ENCODE measurements at regions not wholly inside any gene's neighbourhood (a gene's known extent, or its start where the extent isn't known, plus 50 kb on each side); places are given as distances from the start of the nearest gene placed in this dataset.

- TF ChIP-seq RCOR1 (IDR thresholded peaks at IDR 0.05; ENCODE audit: low read depth, low read length), result no peak
- no peak for TF ChIP-seq ZFP36 (IDR thresholded peaks at IDR 0.05; ENCODE audit: borderline replicate concordance, partially characterized antibody)
- no peak for TF ChIP-seq FOSB (CRISPR knock-in tag; IDR thresholded peaks at IDR 0.05)
- WGBS (ENCODE audit: missing lambda C conversion rate), result 88% methylated on average over 1 of the region's 1 CpG
- ATAC-seq (no peak), DNase-seq (ENCODE audit: low read depth in 1 of 2, low spot score in 1 of 2) (no peak), FAIRE-seq (no peak)
- ChIA-PET CTCF (interaction anchor here (0.9 to 1.5 kb wide), 2 partner anchors 10 to 58 kb away, joined by 3 read pairs; no protein-coding TSS in a partner anchor), POLR2A (no interaction called here)
- Histone ChIP-seq H3K9me3 (no peaks in the 10 kb centered on the region), H3K27ac (no peak overlapping the region), H3K4me1 (peaks cover 14% of the 10 kb centered on the region), H3K4me2 (no peak overlapping the region), H3K4me3 (no peak overlapping the region)
These were observed 54.1 kb upstream of the ELL2 start for GRCh38 chr5:96015709-96016108.

DNA sequence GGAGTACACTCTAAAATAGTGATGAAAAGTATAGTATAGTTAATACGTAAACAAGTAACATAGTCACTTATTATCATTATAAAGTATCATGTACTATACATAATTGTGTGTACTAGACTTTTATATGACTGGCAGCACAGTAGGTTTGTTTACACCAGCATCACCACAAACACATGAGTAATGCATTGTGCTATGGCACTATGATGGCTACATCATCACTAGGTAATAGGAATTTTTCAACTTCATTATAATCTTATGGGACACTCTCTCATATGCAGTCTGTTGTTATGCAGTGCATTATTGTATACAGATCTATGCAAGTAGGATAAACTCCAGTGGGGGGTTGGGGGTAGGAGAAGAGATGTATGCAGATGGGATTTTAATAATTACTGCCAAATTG, 52.7 kb upstream of the ELL2 start:
- TF ChIP-seq SMC3 (IDR thresholded peaks at IDR 0.05), result no peak
- TF ChIP-seq, protein P1, sequence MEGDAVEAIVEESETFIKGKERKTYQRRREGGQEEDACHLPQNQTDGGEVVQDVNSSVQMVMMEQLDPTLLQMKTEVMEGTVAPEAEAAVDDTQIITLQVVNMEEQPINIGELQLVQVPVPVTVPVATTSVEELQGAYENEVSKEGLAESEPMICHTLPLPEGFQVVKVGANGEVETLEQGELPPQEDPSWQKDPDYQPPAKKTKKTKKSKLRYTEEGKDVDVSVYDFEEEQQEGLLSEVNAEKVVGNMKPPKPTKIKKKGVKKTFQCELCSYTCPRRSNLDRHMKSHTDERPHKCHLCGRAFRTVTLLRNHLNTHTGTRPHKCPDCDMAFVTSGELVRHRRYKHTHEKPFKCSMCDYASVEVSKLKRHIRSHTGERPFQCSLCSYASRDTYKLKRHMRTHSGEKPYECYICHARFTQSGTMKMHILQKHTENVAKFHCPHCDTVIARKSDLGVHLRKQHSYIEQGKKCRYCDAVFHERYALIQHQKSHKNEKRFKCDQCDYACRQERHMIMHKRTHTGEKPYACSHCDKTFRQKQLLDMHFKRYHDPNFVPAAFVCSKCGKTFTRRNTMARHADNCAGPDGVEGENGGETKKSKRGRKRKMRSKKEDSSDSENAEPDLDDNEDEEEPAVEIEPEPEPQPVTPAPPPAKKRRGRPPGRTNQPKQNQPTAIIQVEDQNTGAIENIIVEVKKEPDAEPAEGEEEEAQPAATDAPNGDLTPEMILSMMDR (IDR thresholded peaks at IDR 0.05), result no peak
- no peak for TF ChIP-seq FOSL2 (IDR thresholded peaks at IDR 0.05)
- no peak for TF ChIP-seq FOSL2 (CRISPR knock-in tag; IDR thresholded peaks at IDR 0.05)
- no peak for TF ChIP-seq CBX8 (IDR thresholded peaks at IDR 0.05)
- no peak for TF ChIP-seq MAFK (IDR thresholded peaks at IDR 0.05; ENCODE audit: partially characterized antibody)
- TF ChIP-seq, protein P2, sequence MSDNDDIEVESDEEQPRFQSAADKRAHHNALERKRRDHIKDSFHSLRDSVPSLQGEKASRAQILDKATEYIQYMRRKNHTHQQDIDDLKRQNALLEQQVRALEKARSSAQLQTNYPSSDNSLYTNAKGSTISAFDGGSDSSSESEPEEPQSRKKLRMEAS (IDR thresholded peaks at IDR 0.05), result no peak
- TF ChIP-seq EHF (CRISPR knock-in tag; IDR thresholded peaks at IDR 0.05), result no peak
- TF ChIP-seq CEBPB (IDR thresholded peaks at IDR 0.05), result no peak
- no peak for TF ChIP-seq CHD2 (IDR thresholded peaks at IDR 0.05; ENCODE audit: low read length, partially characterized antibody)
- TF ChIP-seq KDM1A (IDR thresholded peaks at IDR 0.05; ENCODE audit: low read depth), result no peak
- no peak for TF ChIP-seq PBX3 (IDR thresholded peaks at IDR 0.05)
- TF ChIP-seq NR3C1 (IDR thresholded peaks at IDR 0.05), result no peak
- TF ChIP-seq CBX2 (IDR thresholded peaks at IDR 0.05; ENCODE audit: borderline replicate concordance, low read depth), result no peak
- no peak for TF ChIP-seq TP53 (CRISPR knock-in tag; IDR thresholded peaks at IDR 0.05)
- TF ChIP-seq RAD21 (conservative IDR thresholded peaks at IDR 0.05 in 1 of 2, IDR thresholded peaks at IDR 0.05 in 1 of 2), result no peak
- TF ChIP-seq, protein P3, sequence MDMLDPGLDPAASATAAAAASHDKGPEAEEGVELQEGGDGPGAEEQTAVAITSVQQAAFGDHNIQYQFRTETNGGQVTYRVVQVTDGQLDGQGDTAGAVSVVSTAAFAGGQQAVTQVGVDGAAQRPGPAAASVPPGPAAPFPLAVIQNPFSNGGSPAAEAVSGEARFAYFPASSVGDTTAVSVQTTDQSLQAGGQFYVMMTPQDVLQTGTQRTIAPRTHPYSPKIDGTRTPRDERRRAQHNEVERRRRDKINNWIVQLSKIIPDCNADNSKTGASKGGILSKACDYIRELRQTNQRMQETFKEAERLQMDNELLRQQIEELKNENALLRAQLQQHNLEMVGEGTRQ (IDR thresholded peaks at IDR 0.05), result no peak
- no peak for TF ChIP-seq SREBF2 (IDR thresholded peaks at IDR 0.05)
- no peak for TF ChIP-seq HOXB13 (CRISPR knock-in tag; IDR thresholded peaks at IDR 0.05; ENCODE audit: low read depth)
- TF ChIP-seq EP300 (IDR thresholded peaks at IDR 0.05), result no peak
- H3K27ac ChIP-seq, result no peak overlapping the region
- ChIA-PET POLR2A (no interaction called here), CTCF (interaction anchor here (1.0 kb wide), 1 partner anchor 155 kb away, joined by 3 read pairs; no protein-coding TSS in a partner anchor)
- peaks cover 14% of the 10 kb centered on the region for H3K4me1 ChIP-seq
- FAIRE-seq (no peak), ATAC-seq (no peak), DNase-seq (ENCODE audit: low read depth in 1 of 2, low spot score in 1 of 2) (no peak)
- H3K4me3 ChIP-seq, result no peak overlapping the region
- H3K9me3 ChIP-seq, result no peaks in the 10 kb centered on the region
- H3K4me2 ChIP-seq, result no peak overlapping the region
- WGBS (ENCODE audit: missing lambda C conversion rate), result 95% methylated on average over 1 of the region's 1 CpG

DNA sequence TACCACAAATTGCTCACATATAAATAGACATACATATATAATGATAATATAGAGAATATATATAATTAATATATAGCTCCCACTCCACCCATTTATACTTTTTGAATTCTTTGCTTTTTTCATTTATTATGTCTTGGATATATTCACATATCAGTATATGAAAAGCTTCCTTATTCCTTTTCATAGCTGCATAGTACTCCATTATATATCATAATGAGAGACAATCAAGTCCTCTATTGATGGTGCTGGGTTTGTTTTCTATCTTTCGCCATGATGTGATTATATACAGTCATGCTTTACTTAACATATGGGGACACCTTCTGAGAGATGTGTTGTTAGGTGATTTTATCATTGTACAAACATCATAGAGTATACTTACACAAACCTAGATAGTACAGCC, 51.6 kb upstream of the ELL2 start:
- DNase-seq (ENCODE audit: low read depth in 1 of 2, low spot score in 1 of 2) (no peak), ATAC-seq (no peak), FAIRE-seq (no peak)
- Histone ChIP-seq H3K4me2 (no peak overlapping the region), H3K4me3 (no peak overlapping the region), H3K4me1 (peaks cover 9% of the 10 kb centered on the region), H3K27ac (no peak overlapping the region), H3K9me3 (no peaks in the 10 kb centered on the region)
- CTCF ChIA-PET, result interaction anchor here (0.6 to 0.9 kb wide), 2 partner anchors 44 to 52 kb away, joined by 4 read pairs; partner anchors contain the start of gene ELL2
- POLR2A ChIA-PET, result no interaction called here
- WGBS (ENCODE audit: missing lambda C conversion rate), result 81% methylated on average over 1 of the region's 1 CpG
- TF ChIP-seq EHF (CRISPR knock-in tag; IDR thresholded peaks at IDR 0.05) (no peak), CBX2 (IDR thresholded peaks at IDR 0.05; ENCODE audit: borderline replicate concordance, low read depth) (no peak), RCOR1 (IDR thresholded peaks at IDR 0.05; ENCODE audit: low read depth, low read length) (no peak), BHLHE40 (IDR thresholded peaks at IDR 0.05; ENCODE audit: low read depth, low read length) (no peak), FOSB (CRISPR knock-in tag; IDR thresholded peaks at IDR 0.05) (no peak), SREBF2 (IDR thresholded peaks at IDR 0.05) (no peak), CEBPB (IDR thresholded peaks at IDR 0.05) (no peak), KDM5A (IDR thresholded peaks at IDR 0.05) (no peak), MYC (IDR thresholded peaks at IDR 0.05; ENCODE audit: borderline replicate concordance, low read length) (no peak), ZSCAN20 (CRISPR knock-in tag; IDR thresholded peaks at IDR 0.05) (no peak), HOXA7 (CRISPR knock-in tag; IDR thresholded peaks at IDR 0.05) (no peak)
- TF ChIP-seq, protein P4, sequence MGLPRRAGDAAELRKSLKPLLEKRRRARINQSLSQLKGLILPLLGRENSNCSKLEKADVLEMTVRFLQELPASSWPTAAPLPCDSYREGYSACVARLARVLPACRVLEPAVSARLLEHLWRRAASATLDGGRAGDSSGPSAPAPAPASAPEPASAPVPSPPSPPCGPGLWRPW (IDR thresholded peaks at IDR 0.05), result no peak
- TF ChIP-seq, protein P5, sequence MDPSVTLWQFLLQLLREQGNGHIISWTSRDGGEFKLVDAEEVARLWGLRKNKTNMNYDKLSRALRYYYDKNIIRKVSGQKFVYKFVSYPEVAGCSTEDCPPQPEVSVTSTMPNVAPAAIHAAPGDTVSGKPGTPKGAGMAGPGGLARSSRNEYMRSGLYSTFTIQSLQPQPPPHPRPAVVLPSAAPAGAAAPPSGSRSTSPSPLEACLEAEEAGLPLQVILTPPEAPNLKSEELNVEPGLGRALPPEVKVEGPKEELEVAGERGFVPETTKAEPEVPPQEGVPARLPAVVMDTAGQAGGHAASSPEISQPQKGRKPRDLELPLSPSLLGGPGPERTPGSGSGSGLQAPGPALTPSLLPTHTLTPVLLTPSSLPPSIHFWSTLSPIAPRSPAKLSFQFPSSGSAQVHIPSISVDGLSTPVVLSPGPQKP (IDR thresholded peaks at IDR 0.05; ENCODE audit: low read depth, low read length), result no peak
- TF ChIP-seq, protein P6, sequence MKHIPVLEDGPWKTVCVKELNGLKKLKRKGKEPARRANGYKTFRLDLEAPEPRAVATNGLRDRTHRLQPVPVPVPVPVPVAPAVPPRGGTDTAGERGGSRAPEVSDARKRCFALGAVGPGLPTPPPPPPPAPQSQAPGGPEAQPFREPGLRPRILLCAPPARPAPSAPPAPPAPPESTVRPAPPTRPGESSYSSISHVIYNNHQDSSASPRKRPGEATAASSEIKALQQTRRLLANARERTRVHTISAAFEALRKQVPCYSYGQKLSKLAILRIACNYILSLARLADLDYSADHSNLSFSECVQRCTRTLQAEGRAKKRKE (CRISPR knock-in tag; IDR thresholded peaks at IDR 0.05; ENCODE audit: low read depth), result no peak

All from A549 (cell line).